SK-N-MC (cell line): ENCODE measurements at regions not wholly inside any gene's neighbourhood (a gene's known extent, or its start where the extent isn't known, plus 50 kb on each side); places are given as distances from the start of the nearest gene placed in this dataset.

Experiments
- EZH2 ChIP-seq: fragments of 200-600 bp; sonication (generic); IDR thresholded peaks from one replicate; pipeline ENCODE4 v1.6.1; 2017; ENCODE audit warnings: antibody characterized with exemption
- POLR2AphosphoS5 ChIP-seq: IDR thresholded peaks from 2 replicates; pipeline ENCODE4 v1.6.1; 2012; ENCODE audit warnings: mild to moderate bottlenecking, low read depth, low read length, borderline replicate concordance

DNA sequence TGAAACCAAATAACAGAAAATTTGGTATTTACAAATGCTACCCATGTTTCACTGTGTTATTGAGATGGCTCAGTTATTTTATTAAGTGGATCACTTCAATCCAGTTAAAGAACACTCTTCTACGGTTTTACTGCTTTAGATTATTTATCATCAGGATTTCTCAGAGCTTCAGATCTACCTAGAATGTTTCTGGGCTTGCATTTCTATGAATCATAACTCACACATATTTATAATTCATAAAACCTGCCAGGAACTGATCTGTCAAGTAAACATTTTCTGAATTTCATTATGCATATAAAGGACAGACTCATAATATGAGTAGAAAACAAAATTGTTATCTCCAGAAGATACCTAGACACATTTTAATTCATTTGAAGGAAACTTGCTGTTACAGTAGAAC is 1172.3 kb upstream of the LRRTM3 start:
- TF ChIP-seq POLR2AphosphoS5 (no peak), EZH2 (no peak)
